ENCODE measurements at regions not wholly inside any gene's neighbourhood (a gene's known extent, or its start where the extent isn't known, plus 50 kb on each side); places are given as distances from the start of the nearest gene placed in this dataset.
A peak's percentile ranks its signal among the peaks of the same experiment; 100 is the strongest.
"Not testable (repeated sequence)": the region's sequence is repeated elsewhere in the genome, so short reads cannot be mapped to it uniquely, and the experiment has no call there.

GRCh38 chr1:222865718-222866117 is 50.9 kb downstream of the DISP1 start:
- DNase-seq: no peak

- DNase-seq: no peak
These were observed 52.5 kb downstream of the DISP1 start for GRCh38 chr1:222867316-222867715.

GRCh38 chr1:222876182-222876581 is 61.3 kb downstream of the DISP1 start:
- DNase-seq: no peak

GRCh38 chr1:222877854-222878253 is 63.0 kb downstream of the DISP1 start:
- DNase-seq: no peak

- peak; percentile 27 for DNase-seq
These were observed 65.7 kb downstream of the DISP1 start for GRCh38 chr1:222880587-222880986.

GRCh38 chr1:222886194-222886854 is 71.5 kb downstream of the DISP1 start:
- DNase-seq: no peak

GRCh38 chr1:222886878-222887351 is 72.1 kb downstream of the DISP1 start:
- DNase-seq: no peak

- DNase-seq: no peak
These were observed 74.6 kb downstream of the DISP1 start for GRCh38 chr1:222889440-222889839.

GRCh38 chr1:222890716-222891115 is 75.9 kb downstream of the DISP1 start:
- DNase-seq: no peak

GRCh38 chr1:222891578-222891977 is 76.7 kb downstream of the DISP1 start:
- DNase-seq: no peak

GRCh38 chr1:222892137-222892769 is 77.4 kb downstream of the DISP1 start:
- DNase-seq: no peak

- DNase-seq: no peak
These were observed 78.4 kb downstream of the DISP1 start for GRCh38 chr1:222893255-222893654.

GRCh38 chr1:222894331-222894730 is 79.5 kb downstream of the DISP1 start:
- DNase-seq: no peak

GRCh38 chr1:222896630-222897526 is 82.0 kb downstream of the DISP1 start:
- no peak for DNase-seq

- DNase-seq: no peak
These were observed 82.8 kb downstream of the DISP1 start for GRCh38 chr1:222897527-222898190.

GRCh38 chr1:222898191-222898527 is 83.3 kb downstream of the DISP1 start:
- DNase-seq: no peak

GRCh38 chr1:222899471-222899870 is 84.6 kb downstream of the DISP1 start:
- no peak for DNase-seq

GRCh38 chr1:222904451-222904850 is 89.6 kb downstream of the DISP1 start:
- DNase-seq: no peak

GRCh38 chr1:222905151-222905550 is 90.3 kb downstream of the DISP1 start:
- DNase-seq: no peak

- DNase-seq: not testable (repeated sequence)
These were observed 91.5 kb downstream of the DISP1 start for GRCh38 chr1:222906271-222906739.

GRCh38 chr1:222909586-222909985 is 94.7 kb downstream of the DISP1 start:
- DNase-seq: no peak

- DNase-seq: no peak
These were observed 95.9 kb downstream of the DISP1 start for GRCh38 chr1:222910699-222911098.

- no peak for DNase-seq
These were observed 97.0 kb downstream of the DISP1 start for GRCh38 chr1:222911866-222912265.
